ENCODE measurements at regions not wholly inside any gene's neighbourhood (a gene's known extent, or its start where the extent isn't known, plus 50 kb on each side); places are given as distances from the start of the nearest gene placed in this dataset.

GRCh38 chr18:23331091-23331920 lies 121.8 kb upstream of the RIOK3 start:
- Histone ChIP-seq H3K79me1 (replicated peaks; ENCODE audit: low read length, poor library complexity, severe bottlenecking) (no peaks in the 10 kb centered on the region), H3K9me3 (ENCODE audit: control insufficient read depth, low read length) (no peaks in the 10 kb centered on the region), H2AFZ (ENCODE audit: low read depth, low read length) (no peak overlapping the region), H3K9ac (ENCODE audit: low read length) (no peak overlapping the region), H3K23ac (ENCODE audit: low read length in 2 of 2) (no peak overlapping the region), H2BK15ac (ENCODE audit: low read depth, poor library complexity, severe bottlenecking) (no peak overlapping the region), H2BK12ac (ENCODE audit: low read length in 2 of 2) (no peak overlapping the region), H3K4me1 (ENCODE audit: control insufficient read depth, insufficient read depth, low read depth, low read length) (no peaks in the 10 kb centered on the region), H3K14ac (ENCODE audit: low read length in 2 of 2) (no peak overlapping the region), H3K36me3 (ENCODE audit: control insufficient read depth in 1 of 2, insufficient read depth in 2 of 2, low read depth in 1 of 2, low read length in 2 of 2) (peaks cover 12 to 16% of the 10 kb centered on the region in 2 experiments), H3K27me3 (ENCODE audit: control insufficient read depth in 1 of 2, insufficient read depth in 1 of 2, low read length in 2 of 2) (no peaks in the 10 kb centered on the region), H3K18ac (ENCODE audit: low read depth in 1 of 2, low read length in 2 of 2) (no peak overlapping the region), H4K8ac (ENCODE audit: low read length) (no peak overlapping the region), H3K4ac (ENCODE audit: low read depth in 1 of 2, low read length in 2 of 2) (no peak overlapping the region), H3K4me2 (ENCODE audit: low read length, poor library complexity, severe bottlenecking) (no peak overlapping the region), H3K4me3 (ENCODE audit: insufficient read depth in 1 of 2, low read depth in 1 of 2, low read length in 2 of 2) (no peak overlapping the region), H3K27ac (ENCODE audit: low read length, poor library complexity, severe bottlenecking) (no peak overlapping the region), H2BK120ac (ENCODE audit: low read depth, low read length) (no peak overlapping the region), H2BK5ac (ENCODE audit: low read depth, low read length, poor library complexity, severe bottlenecking) (no peak overlapping the region), H2AK5ac (ENCODE audit: low read length, severe bottlenecking) (no peak overlapping the region), H4K91ac (ENCODE audit: low read length) (no peak overlapping the region)
- no peak for DNase-seq
- WGBS = 90% methylated on average over 19 of the region's 22 CpGs

- no peaks in the 10 kb centered on the region for H3K79me1 ChIP-seq (replicated peaks; ENCODE audit: low read length, poor library complexity, severe bottlenecking)
- peaks cover 12 to 16% of the 10 kb centered on the region in 2 experiments for H3K36me3 ChIP-seq (ENCODE audit: control insufficient read depth in 1 of 2, insufficient read depth in 2 of 2, low read depth in 1 of 2, low read length in 2 of 2)
- H3K9me3 ChIP-seq (ENCODE audit: control insufficient read depth, low read length) = no peaks in the 10 kb centered on the region
- no peak overlapping the region for H3K4me2 ChIP-seq (ENCODE audit: low read length, poor library complexity, severe bottlenecking)
- no peak overlapping the region for H2BK12ac ChIP-seq (ENCODE audit: low read length in 2 of 2)
- no peak overlapping the region for H2AK5ac ChIP-seq (ENCODE audit: low read length, severe bottlenecking)
- no peak overlapping the region for H3K18ac ChIP-seq (ENCODE audit: low read depth in 1 of 2, low read length in 2 of 2)
- no peak overlapping the region for H4K8ac ChIP-seq (ENCODE audit: low read length)
- no peak for DNase-seq
- H2BK120ac ChIP-seq (ENCODE audit: low read depth, low read length) = no peak overlapping the region
- no peak overlapping the region for H2AFZ ChIP-seq (ENCODE audit: low read depth, low read length)
- H3K27ac ChIP-seq (ENCODE audit: low read length, poor library complexity, severe bottlenecking) = no peak overlapping the region
- H3K27me3 ChIP-seq (ENCODE audit: control insufficient read depth in 1 of 2, insufficient read depth in 1 of 2, low read length in 2 of 2) = no peaks in the 10 kb centered on the region
- H3K9ac ChIP-seq (ENCODE audit: low read length) = no peak overlapping the region
- no peak overlapping the region for H4K91ac ChIP-seq (ENCODE audit: low read length)
- H3K23ac ChIP-seq (ENCODE audit: low read length in 2 of 2) = no peak overlapping the region
- H3K14ac ChIP-seq (ENCODE audit: low read length in 2 of 2) = no peak overlapping the region
- H2BK5ac ChIP-seq (ENCODE audit: low read depth, low read length, poor library complexity, severe bottlenecking) = no peak overlapping the region
- H2BK15ac ChIP-seq (ENCODE audit: low read depth, poor library complexity, severe bottlenecking) = no peak overlapping the region
- no CpG with 5 or more reads among the region's 2 CpGs for WGBS
- H3K4ac ChIP-seq (ENCODE audit: low read depth in 1 of 2, low read length in 2 of 2) = no peak overlapping the region
- no peak overlapping the region for H3K4me3 ChIP-seq (ENCODE audit: insufficient read depth in 1 of 2, low read depth in 1 of 2, low read length in 2 of 2)
- no peaks in the 10 kb centered on the region for H3K4me1 ChIP-seq (ENCODE audit: control insufficient read depth, insufficient read depth, low read depth, low read length)
These were observed 120.7 kb upstream of the RIOK3 start for GRCh38 chr18:23332356-23332755.

- WGBS = 100% methylated on average over 1 of the region's 2 CpGs
These were observed 119.3 kb upstream of the RIOK3 start for GRCh38 chr18:23333827-23334226.

GRCh38 chr18:23334569-23334968 lies 118.5 kb upstream of the RIOK3 start:
- H3K36me3 ChIP-seq (ENCODE audit: control insufficient read depth in 1 of 2, insufficient read depth in 2 of 2, low read depth in 1 of 2, low read length in 2 of 2) = peaks cover 12 to 19% of the 10 kb centered on the region in 2 experiments
- H2BK120ac ChIP-seq (ENCODE audit: low read depth, low read length) = no peak overlapping the region
- no peak overlapping the region for H2AFZ ChIP-seq (ENCODE audit: low read depth, low read length)
- no peak overlapping the region for H4K91ac ChIP-seq (ENCODE audit: low read length)
- H2BK12ac ChIP-seq (ENCODE audit: low read length in 2 of 2) = no peak overlapping the region
- no peak overlapping the region for H3K4ac ChIP-seq (ENCODE audit: low read depth in 1 of 2, low read length in 2 of 2)
- no peak overlapping the region for H3K27ac ChIP-seq (ENCODE audit: low read length, poor library complexity, severe bottlenecking)
- no peak overlapping the region for H3K9ac ChIP-seq (ENCODE audit: low read length)
- H2BK15ac ChIP-seq (ENCODE audit: low read depth, poor library complexity, severe bottlenecking) = no peak overlapping the region
- H3K18ac ChIP-seq (ENCODE audit: low read depth in 1 of 2, low read length in 2 of 2) = no peak overlapping the region
- no peak overlapping the region for H2AK5ac ChIP-seq (ENCODE audit: low read length, severe bottlenecking)
- H3K23ac ChIP-seq (ENCODE audit: low read length in 2 of 2) = no peak overlapping the region
- H3K79me1 ChIP-seq (replicated peaks; ENCODE audit: low read length, poor library complexity, severe bottlenecking) = no peaks in the 10 kb centered on the region
- DNase-seq = no peak
- no peaks in the 10 kb centered on the region for H3K4me1 ChIP-seq (ENCODE audit: control insufficient read depth, insufficient read depth, low read depth, low read length)
- no peaks in the 10 kb centered on the region for H3K9me3 ChIP-seq (ENCODE audit: control insufficient read depth, low read length)
- no peak overlapping the region for H2BK5ac ChIP-seq (ENCODE audit: low read depth, low read length, poor library complexity, severe bottlenecking)
- H3K4me3 ChIP-seq (ENCODE audit: insufficient read depth in 1 of 2, low read depth in 1 of 2, low read length in 2 of 2) = no peak overlapping the region
- no peak overlapping the region for H3K14ac ChIP-seq (ENCODE audit: low read length in 2 of 2)
- H3K27me3 ChIP-seq (ENCODE audit: control insufficient read depth in 1 of 2, insufficient read depth in 1 of 2, low read length in 2 of 2) = no peaks in the 10 kb centered on the region
- H4K8ac ChIP-seq (ENCODE audit: low read length) = no peak overlapping the region
- 85% methylated on average over 6 of the region's 13 CpGs for WGBS
- H3K4me2 ChIP-seq (ENCODE audit: low read length, poor library complexity, severe bottlenecking) = no peak overlapping the region

More at GRCh38 chr18:23333827-23334226, 119.3 kb upstream of the RIOK3 start:
- no peak overlapping the region for H3K9ac ChIP-seq (ENCODE audit: low read length)
- peaks cover 12 to 16% of the 10 kb centered on the region in 2 experiments for H3K36me3 ChIP-seq (ENCODE audit: control insufficient read depth in 1 of 2, insufficient read depth in 2 of 2, low read depth in 1 of 2, low read length in 2 of 2)
- no peak overlapping the region for H3K4ac ChIP-seq (ENCODE audit: low read depth in 1 of 2, low read length in 2 of 2)
- H2BK120ac ChIP-seq (ENCODE audit: low read depth, low read length) = no peak overlapping the region
- no peak overlapping the region for H3K14ac ChIP-seq (ENCODE audit: low read length in 2 of 2)
- H2BK15ac ChIP-seq (ENCODE audit: low read depth, poor library complexity, severe bottlenecking) = no peak overlapping the region
- H4K8ac ChIP-seq (ENCODE audit: low read length) = no peak overlapping the region
- H2AFZ ChIP-seq (ENCODE audit: low read depth, low read length) = no peak overlapping the region
- no peaks in the 10 kb centered on the region for H3K4me1 ChIP-seq (ENCODE audit: control insufficient read depth, insufficient read depth, low read depth, low read length)
- no peak overlapping the region for H3K23ac ChIP-seq (ENCODE audit: low read length in 2 of 2)
- no peak overlapping the region for H2BK5ac ChIP-seq (ENCODE audit: low read depth, low read length, poor library complexity, severe bottlenecking)
- no peaks in the 10 kb centered on the region for H3K27me3 ChIP-seq (ENCODE audit: control insufficient read depth in 1 of 2, insufficient read depth in 1 of 2, low read length in 2 of 2)
- H3K4me3 ChIP-seq (ENCODE audit: insufficient read depth in 1 of 2, low read depth in 1 of 2, low read length in 2 of 2) = no peak overlapping the region
- no peak overlapping the region for H2BK12ac ChIP-seq (ENCODE audit: low read length in 2 of 2)
- no peaks in the 10 kb centered on the region for H3K9me3 ChIP-seq (ENCODE audit: control insufficient read depth, low read length)
- no peak for DNase-seq
- H3K27ac ChIP-seq (ENCODE audit: low read length, poor library complexity, severe bottlenecking) = no peak overlapping the region
- H3K79me1 ChIP-seq (replicated peaks; ENCODE audit: low read length, poor library complexity, severe bottlenecking) = no peaks in the 10 kb centered on the region
- no peak overlapping the region for H4K91ac ChIP-seq (ENCODE audit: low read length)
- H3K4me2 ChIP-seq (ENCODE audit: low read length, poor library complexity, severe bottlenecking) = no peak overlapping the region
- no peak overlapping the region for H2AK5ac ChIP-seq (ENCODE audit: low read length, severe bottlenecking)
- H3K18ac ChIP-seq (ENCODE audit: low read depth in 1 of 2, low read length in 2 of 2) = no peak overlapping the region
